ENCODE measurements at regions not wholly inside any gene's neighbourhood (a gene's known extent, or its start where the extent isn't known, plus 50 kb on each side); places are given as distances from the start of the nearest gene placed in this dataset.
A peak's percentile ranks its signal among the peaks of the same experiment; 100 is the strongest.

DNA sequence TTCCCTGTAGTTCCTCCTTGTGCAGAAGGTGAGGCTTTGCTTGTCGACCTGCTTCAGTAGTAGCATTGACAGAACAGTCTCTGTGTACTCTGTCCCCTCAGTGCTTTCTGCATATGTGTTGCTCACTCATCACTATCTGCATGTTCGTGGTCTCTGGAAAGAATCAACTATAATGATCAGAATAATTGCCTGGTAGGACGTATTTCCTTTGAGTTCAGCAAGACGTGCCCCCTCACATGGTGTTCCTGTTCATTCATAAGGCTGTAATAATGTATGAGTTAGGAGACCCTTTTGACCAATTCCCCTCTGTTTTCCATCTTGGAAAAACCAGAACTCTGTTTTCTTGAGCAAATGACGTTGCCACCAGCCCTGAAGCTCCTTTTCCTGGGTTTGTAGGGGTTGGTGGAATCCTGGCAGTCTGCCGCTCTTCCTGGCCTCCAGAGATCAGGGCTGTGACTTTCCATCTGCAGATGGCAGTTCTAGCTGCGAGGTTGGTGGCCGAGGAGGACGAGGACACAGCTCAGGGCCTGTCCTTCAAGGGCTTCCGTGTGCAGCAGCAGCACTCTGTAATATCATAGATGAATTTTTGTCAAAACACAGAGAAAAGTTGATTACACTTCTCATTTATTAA, 61.9 kb downstream of the EXOSC2 start:
- DNase-seq (ENCODE audit: low read depth in 2 of 2): no peak

DNA sequence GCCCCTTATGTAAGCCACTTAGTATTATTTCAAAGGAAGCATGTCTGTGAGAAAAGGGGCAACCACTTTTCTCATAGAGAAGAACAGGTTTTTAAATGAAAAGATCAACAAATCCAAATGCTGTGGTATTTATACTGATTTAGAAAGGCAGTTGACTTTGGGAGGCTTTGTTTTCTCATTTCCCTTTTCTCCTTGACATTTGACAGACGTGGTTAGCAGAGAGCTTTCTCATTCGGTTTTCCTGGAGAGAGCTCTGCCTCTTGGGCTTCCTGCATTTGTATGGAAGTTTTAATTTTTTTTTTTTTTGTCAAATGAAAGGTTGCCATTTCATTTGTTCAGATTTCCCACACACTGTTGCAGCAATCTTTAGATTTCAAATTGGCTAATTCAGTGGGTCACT, 62.5 kb downstream of the EXOSC2 start:
- no peak for DNase-seq (ENCODE audit: low read depth in 2 of 2)

DNA sequence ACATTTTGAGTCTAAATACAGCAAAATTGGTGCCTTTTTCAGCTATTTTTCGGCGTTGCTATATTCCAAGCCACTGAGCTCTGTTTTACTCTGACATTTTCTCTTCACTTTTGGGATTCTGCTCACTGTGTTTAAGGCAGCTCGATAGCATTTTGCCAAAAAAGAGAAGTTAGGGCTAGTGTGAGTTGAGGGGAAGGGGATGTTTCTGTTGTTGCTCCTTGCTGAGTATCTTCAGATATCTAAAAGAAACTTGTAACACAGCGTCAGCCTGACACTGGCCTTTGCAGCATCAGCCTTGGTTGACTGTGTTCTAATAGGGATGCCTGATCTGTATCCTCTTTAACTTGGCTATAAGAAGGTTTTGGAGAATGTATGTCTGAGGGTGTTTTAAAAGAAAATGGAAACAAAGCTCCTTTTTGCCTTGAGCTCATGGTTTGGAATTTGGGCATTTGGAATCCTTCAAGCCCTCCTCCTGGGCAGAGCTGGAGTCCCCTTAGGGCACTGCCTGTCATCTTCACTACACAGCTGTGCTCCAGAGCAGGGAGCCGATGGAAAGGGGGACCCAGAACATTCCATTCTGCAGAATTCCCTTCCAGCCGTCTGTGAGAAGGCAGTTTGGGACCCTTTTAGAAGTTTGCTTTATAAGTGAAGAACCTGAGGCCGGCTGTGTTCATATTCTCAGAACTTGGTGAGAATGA, 63.0 kb downstream of the EXOSC2 start:
- no peak for DNase-seq (ENCODE audit: low read depth in 2 of 2)

DNA sequence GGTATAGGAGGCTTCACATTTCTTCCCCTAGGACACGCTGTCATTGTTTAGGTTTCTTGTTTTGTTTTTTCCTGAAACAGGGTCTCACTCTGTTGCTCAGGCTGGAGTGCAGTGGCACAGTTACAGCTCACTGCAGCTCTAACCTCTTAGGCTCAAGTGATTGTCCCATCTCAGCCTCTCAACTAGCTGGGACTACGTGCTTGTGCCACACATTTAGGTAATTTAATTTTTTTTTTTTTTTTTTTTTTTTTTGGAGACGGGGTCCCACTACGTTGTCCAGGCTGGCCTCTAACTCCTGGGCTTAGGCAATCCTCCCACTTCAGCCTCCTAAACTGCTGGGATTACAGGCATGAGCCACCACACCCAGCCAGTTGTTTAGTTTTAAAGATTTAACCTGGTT, 66.2 kb downstream of the EXOSC2 start:
- DNase-seq (ENCODE audit: low read depth in 2 of 2): no peak

DNA sequence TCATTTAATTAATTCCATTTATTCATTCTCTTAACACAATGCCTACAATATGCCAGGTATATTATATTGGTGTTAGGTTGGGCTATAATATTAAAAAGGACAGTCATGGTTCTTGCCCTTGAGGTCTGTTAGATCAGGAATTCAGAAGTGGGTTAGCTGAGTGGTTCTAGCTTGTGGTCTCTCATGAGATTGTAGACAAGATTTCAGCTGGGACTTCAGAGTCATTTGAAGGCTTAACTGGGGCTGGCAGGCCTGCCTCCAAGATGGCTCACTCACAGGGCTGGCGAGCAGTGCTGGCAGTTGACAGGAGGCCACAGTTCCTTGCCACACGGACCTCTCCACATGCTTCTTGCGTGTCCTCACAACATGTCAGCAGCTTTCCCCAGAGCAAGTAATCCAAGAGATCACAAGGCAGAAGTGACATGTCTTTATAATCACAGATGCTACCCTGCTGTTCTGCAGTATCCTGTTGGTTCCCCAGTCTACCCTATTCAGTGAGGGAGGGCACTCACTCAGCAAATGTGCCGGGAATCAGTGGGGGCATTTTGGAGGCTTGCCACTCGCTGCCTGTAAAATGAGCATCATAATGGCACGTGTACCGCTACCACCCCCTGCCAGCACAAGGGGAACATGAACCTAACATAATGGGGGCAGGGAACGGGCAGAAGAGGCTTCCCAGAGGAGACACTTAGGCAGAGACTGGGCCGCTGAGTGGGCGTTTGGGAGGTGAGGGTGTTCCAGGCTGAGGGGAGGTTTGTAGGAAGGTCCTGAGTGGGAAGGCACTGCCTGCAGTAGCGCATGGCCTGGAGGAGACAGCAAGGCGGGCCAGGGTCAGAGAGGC, 70.0 kb downstream of the EXOSC2 start:
- DNase-seq (ENCODE audit: low read depth in 2 of 2): no peak

DNA sequence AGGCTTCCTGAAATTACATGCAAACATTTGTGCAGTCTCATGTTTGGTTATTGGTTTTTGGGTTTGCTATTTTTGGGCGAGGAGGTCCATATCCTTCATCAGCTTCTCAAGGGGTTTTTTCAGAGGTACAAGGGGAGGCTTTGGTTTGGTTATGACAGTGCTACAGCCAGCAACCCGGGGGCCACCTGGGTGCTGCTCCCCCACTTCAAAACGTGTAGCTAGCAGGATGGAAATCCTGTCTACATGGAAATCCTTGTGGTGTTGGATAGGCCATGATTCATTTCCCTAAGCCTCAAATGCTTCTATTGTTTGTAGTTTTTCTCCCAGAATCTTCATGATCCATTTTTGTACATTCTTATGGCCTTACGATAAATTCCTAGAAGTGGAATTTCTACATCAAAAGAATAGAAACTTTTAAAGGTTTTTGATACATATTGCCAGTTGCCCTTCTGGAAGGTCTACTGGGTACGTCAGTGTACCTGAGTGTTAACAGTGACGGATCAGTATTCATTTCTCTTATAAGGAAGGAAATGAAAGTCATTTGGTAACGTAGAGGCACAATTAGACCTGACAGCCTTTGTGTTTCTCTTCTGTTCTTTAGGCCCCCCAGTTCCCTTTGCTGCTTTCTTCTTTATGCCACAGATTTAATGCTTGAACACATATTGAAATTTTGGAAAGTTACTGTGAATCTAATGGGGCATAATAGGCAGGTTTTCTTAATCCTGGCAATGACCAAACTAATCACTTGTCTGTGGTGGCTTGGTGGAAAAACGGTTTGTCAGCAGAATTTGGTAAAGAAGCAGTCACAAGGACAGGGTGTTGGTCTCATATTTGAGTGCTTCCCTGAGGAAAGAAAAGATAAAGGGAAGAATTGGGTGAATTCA, 69.7 kb upstream of the ABL1 start:
- DNase-seq (ENCODE audit: low read depth in 2 of 2): no peak

DNA sequence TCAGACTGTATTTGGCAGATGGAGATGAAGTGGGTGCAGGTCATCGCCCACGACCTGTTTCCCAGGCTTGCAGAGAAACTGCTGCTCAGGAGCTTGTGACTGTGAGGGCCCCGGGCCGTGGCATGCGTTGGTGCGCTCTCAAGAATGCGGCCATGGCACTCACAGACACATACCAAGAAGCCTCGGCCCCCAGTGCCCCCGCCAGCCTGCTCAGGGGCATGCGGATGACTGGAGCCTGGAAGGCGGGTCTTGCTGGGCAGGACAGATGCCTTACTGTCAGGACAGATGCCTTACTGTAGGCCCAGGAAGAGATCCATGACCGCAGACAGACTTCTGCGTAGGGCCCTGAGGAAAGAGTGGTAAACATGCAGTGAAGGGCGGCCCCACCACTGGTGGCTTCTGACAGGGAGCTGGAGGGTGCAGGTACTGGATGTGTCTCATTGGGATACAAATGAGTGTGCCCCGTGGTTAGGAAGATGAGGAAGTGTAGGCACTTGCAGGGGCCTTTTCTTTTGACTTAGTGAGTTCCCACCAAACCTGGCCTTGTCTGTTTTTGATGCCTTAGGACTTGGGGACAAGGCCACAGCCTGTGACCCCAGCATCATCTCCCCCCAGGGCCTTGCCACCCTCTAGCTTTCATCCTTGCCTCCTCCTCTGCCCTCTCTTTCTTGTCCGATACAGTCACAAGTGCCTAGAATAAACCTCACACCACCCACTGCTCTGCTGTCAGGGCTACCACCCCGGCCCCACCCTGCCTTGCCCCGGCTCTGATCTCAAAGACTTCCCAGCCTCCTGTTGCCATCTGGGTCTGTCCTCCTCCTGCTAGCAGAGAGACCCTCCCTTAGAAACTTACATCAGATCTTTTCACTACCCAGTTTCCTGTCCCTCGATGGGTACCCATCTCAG, 68.8 kb upstream of the ABL1 start:
- no peak for DNase-seq (ENCODE audit: low read depth in 2 of 2)

DNA sequence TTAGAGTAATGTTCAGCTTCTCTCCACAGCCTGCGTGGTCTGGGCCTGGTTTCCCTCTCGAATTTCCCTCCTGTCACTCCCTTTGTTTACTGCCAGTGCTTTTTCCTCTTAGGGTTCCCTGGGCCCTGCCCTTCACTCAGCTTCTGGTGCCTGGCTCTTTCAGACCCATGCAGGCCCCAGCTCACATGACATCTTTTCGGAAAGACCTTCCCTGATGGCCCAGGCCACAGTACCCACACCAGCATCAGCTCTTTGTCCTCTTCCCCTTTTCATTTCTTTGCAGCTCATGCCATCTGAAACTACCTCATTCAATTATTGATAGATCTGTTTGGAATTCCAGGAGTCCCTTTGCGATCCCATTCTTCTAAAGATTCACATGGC, 68.1 kb upstream of the ABL1 start:
- no peak for DNase-seq (ENCODE audit: low read depth in 2 of 2)

DNA sequence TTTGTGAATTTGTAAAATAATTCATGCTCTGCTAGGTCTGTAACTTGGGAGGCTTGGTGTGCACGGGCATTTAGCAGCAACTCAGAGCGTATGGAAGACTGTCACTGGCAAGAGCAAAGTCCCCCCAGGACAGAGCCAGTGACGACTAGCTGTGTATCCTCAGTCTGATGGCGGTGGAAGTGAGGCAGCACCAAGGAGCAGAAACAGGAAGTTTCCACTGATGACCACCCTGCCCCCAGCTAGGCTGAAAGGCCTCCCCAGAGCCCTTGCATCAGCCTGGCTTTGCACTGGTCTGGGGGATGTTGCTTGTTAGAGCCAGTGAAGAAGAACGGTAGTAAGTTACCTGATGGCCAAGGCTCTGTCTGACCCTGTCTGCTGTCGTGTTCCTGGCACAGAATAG, 66.8 kb upstream of the ABL1 start:
- DNase-seq (ENCODE audit: low read depth in 2 of 2): no peak

DNA sequence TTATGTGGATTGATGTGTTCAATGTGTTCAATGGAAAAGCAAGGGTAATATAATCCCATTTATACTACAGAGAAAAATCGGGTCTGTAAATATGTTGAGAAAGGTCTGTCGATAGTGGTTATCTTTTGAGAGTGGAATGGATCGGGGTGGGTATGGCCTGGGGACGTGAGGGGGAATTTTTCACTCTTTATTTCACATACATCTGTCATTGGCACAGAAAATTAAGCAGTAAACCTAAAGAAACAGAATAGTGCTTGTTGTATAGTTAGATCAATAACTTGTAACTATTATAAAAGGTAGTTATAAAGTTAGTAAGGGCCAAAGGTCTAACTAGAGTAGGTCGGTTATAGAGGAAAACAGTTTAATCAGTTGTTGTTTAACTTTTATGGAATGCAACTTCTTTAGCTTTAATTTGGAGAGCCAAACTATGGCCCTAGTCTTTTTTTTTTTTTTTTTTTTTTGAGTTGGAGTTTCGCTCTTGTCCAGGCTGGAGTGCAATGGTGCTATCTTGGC, 66.1 kb upstream of the ABL1 start:
- no peak for DNase-seq (ENCODE audit: low read depth in 2 of 2)

DNA sequence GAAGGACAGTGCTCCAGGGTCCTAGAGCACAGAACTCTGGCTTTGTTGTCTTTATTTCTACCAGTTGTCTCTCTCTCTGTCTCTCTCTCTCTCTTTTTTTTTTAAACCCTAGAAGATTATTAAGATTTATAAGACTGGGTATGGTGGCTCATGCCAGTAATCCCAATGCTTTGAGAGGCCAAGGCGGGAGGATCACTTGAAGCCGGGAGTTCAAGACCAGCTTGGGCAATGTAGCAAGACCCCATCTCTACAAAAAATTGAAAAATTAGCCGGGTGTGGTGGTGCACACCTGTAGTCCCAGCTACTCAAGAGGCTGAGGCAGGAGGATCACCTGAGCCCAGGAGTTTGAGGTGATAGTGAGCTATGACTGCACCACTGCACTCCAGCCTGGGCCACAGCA, 65.0 kb upstream of the ABL1 start:
- DNase-seq (ENCODE audit: low read depth in 2 of 2): no peak

DNA sequence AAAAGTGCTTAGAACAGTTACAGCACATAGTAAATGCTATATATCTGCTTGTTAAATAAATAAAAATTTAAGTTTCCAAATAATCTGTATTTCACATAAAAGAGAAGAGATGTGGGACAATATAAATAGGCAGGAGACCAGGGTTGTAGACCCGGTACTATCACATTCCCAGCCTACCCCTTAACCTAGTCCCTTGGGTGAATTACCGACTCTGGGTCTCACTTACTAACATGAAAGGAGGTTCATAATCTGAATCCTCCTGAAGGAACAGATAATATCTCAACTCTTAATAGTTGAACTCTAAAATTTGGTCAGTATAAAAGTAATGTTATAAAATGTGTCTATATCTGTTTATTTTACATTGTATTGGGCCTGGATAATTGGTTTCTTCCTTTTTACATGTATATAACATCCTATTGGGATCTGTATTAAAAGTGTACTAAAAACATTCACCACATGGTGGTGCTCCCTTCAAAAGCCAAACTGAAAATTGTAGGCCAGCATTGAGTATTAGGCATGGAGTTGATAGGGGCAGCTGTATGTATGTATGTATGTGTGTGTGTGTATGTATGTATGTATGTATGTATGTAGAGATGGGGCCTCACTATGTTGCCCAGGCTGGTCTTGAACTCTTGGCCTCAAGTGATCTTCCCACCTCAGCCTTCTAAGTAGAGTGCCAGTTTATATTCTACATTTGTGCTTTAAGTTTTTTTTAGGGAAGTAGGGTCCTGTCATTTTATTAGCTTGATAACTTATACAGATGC, 64.2 kb upstream of the ABL1 start:
- DNase-seq (ENCODE audit: low read depth in 2 of 2): peak; percentile 58 to 65

DNA sequence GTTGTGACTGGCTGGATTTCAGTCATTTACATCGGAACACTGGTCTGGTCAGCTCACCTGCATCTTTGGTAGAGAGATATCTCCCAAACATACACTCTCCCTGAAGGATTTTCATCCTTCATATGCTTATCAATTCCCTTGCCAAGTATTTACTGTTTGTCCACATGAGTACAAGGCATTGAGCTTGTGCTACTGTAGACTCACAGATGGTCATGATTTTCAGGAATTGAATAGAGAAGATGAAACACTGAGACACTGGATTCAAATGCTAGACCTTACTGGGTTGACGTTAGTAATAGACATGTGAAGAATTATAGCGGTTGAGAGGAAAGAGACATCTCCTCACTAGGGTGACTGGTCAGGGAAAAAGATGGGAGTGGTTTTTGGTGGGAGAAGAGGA, 62.9 kb upstream of the ABL1 start:
- DNase-seq (ENCODE audit: low read depth in 2 of 2): no peak

DNA sequence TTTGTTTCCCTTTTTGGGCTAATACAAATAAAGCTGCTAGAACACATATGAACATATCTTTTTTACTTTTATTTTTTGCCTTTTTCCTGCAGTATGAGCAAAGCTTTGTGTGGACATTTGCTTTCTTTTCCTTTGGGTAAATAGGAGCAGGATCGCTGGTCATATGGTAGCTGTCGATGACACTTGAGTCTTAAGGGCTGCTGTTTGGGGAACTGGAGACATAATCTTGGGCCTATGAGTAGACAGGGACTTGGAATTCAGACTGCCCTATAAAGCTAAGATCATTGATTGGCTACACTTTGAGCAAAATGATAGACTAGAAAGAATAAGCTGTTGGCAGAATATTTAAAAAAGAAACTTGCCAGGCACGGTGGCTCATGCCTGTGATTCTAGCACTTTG, 60.9 kb upstream of the ABL1 start:
- DNase-seq (ENCODE audit: low read depth in 2 of 2): no peak

DNA sequence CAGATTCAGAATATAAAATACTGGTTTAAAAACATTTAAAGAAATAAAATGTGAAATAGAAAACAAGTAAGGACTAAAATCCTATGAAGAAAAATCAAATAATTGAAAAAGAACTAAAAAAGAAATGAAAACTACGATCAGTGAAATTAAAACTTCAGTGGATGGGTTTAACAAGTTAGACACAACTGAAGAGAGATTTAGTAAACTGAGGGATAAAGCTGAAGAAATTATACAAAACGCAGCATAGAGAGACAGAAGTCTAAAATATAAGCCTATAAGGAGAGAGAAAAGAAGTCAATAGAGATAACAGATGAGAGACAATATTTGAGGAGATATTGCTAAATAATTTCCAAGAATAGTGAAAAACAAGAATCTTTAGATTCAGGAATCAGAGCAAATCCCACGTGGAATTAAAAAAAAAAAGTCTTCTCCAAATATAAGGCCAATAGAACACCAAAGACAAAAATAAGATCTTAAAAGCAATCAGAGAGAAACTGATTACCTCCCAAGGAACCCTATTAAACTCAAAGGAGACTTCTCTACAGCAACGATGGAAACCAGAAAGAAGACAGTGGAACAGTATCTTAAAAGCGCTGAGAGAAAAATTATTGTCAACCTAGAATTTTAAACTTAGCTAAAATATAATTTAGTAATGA, 59.6 kb upstream of the ABL1 start:
- DNase-seq (ENCODE audit: low read depth in 2 of 2): no peak

DNA sequence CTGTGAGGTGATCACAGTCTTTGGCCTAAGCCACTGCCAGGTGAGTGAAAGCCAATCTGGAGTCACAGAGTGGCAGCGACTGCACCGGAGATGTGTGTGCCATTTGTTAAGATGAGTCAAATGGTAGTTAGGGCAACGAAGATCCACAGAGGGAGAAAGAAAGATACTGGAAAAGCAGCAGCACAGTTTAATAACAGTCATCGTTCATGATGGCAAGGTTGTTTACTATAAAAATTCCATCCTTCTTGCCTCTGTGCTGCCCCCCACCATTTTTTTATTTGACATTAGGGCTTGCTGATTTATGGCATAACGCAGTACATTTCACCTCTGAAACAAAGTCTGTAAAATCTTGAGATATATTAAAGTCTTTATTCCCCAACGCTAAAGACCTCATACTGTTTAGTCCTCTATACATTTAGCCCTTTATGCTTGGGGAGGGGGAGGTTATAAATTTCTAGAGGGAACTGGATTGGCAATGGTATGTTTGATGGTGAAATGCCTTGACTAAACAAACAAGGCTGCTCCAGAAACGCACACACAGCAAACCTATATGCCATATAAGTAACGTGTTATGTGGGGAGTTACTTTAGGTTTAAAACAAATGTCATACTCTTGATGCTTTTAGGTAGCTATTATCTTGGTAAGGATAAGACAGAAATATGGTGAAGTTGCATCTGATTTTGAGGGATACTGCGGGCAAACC, 55.8 kb upstream of the ABL1 start:
- no peak for DNase-seq (ENCODE audit: low read depth in 2 of 2)

DNA sequence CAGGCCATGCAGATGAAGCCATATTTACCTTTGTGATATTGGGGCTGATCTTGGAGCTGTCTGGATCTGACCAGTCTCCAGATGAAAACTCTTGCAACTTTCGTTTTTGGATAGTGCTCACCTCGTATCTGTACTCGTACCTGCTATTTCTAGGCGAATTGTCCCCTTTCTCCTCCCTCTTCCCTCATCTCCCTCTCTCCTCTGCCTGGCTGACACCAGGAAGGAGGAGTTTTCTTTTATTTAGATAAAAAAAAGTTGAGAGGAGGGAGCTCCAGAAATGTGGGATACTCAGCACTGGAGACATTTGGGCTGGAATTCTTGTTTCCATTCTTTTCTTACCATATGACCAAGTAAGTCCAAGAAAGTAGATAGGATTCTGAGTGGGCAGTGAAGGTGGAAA, 54.6 kb upstream of the ABL1 start:
- DNase-seq (ENCODE audit: low read depth in 2 of 2): no peak

DNA sequence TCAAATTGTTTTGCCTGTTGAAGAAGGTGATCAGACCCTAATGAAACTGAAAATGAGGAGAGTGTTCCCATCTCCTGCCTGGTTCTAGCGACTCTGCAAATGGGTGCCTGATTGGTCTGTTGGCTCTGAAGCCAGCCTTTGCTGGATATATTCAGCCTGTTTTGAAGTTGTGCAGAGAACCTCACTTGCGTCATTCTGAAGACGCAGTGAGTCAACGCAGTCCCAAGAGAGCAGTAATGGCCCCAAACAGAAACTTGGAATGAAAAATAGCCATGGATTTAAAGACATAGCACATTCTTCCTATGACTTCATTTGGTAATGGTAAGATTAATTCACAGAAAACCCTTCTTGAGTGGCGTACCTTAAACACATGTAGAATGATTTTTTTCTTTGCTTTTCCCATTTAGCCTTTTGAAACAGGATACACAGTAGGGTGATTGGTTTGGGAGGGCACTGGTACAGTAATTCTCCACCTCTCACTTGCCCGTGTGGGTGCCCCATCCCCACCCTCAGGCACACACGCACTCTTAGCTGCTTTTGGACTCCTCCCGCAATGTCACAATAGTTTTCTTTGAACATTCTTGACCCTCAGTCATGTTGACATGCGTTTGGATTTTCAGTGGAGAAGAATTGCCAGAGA, 54.1 kb upstream of the ABL1 start:
- peak; percentile 97 for DNase-seq (ENCODE audit: low read depth in 2 of 2)

All from fibroblast of skin of left quadriceps (primary cell).